PC-3 (cell line): ENCODE measurements at regions not wholly inside any gene's neighbourhood (a gene's known extent, or its start where the extent isn't known, plus 50 kb on each side); places are given as distances from the start of the nearest gene placed in this dataset.
"Not testable (repeated sequence)": the region's sequence is repeated elsewhere in the genome, so short reads cannot be mapped to it uniquely, and the experiment has no call there.

ENCODE experiments used
- CTCF ChIP-seq: fragments of 300-600 bp; sonication (generic); conservative IDR thresholded peaks from 2 replicates; pipeline ENCODE4 v1.5.1; 2017; ENCODE audit warnings: antibody characterized with exemption, low read depth, mild to moderate bottlenecking, low read length
- EZH2 ChIP-seq: fragments of 300-600 bp; sonication (generic); IDR thresholded peaks from one replicate; pipeline ENCODE4 v1.6.1; 2017; ENCODE audit warnings: antibody characterized with exemption, mild to moderate bottlenecking, low read length; ENCODE audit not compliant: unreplicated experiment
- EZH2phosphoT487 ChIP-seq: fragments of 300-600 bp; sonication (generic); IDR thresholded peaks from 2 replicates; pipeline ENCODE4 v1.6.1; 2018; ENCODE audit warnings: mild to moderate bottlenecking, antibody characterized with exemption, low read length, borderline replicate concordance

- not testable (repeated sequence) for TF ChIP-seq CTCF, EZH2, EZH2phosphoT487
These were observed 215.1 kb upstream of the CCL2 start for GRCh38 chr17:34039759-34040555.
